GM10248 (cell line): ENCODE measurements at regions not wholly inside any gene's neighbourhood (a gene's known extent, or its start where the extent isn't known, plus 50 kb on each side); places are given as distances from the start of the nearest gene placed in this dataset.

Source experiments
- CTCF ChIA-PET: fragments of 300-600 bp; sonication (Branson Sonifier 250); formaldehyde crosslinking; extraction: SDS; loops from one replicate; lab custom pipeline; 2021; ENCODE audit warnings: antibody characterized with exemption; lab: Yijun Ruan, JAX
- POLR2A ChIA-PET: fragments of 350-650 bp; sonication (Branson Sonifier 250); formaldehyde crosslinking; extraction: SDS; loops from one replicate; lab custom pipeline; 2020; ENCODE audit warnings: antibody characterized with exemption; lab: Yijun Ruan, JAX
- DNase-seq: peaks from one replicate; pipeline ENCODE4 v3.0.0; 2012; ENCODE audit errors: extremely low spot score
- CTCF ChIP-seq: IDR thresholded peaks from 2 replicates; pipeline ENCODE4 v1.5.1; 2012; ENCODE audit warnings: mild to moderate bottlenecking, low read depth; ENCODE audit errors: extremely low read depth, missing control alignments, control extremely low read depth

- TF ChIP-seq CTCF: no peak
- ChIA-PET POLR2A (no interaction called here), CTCF (no interaction called here)
- no peak for DNase-seq
Measured at GRCh38 chrX:137198040-137198439, 164.2 kb upstream of the GPR101 start.

GRCh38 chrX:137195991-137196390, 162.2 kb upstream of the GPR101 start:
- DNase-seq: no peak
- TF ChIP-seq CTCF: no peak
- CTCF ChIA-PET: interaction anchor here (0.9 kb wide), 1 partner anchor 22 kb away, joined by 3 read pairs; no protein-coding TSS in a partner anchor
- POLR2A ChIA-PET: no interaction called here

GRCh38 chrX:137195296-137195695, 161.5 kb upstream of the GPR101 start:
- ChIA-PET CTCF (no interaction called here), POLR2A (no interaction called here)
- DNase-seq: no peak
- TF ChIP-seq CTCF: no peak

- peak; percentile 6 for DNase-seq
- ChIA-PET CTCF (interaction anchor here (0.9 to 2.1 kb wide), 5 partner anchors 11 to 27 kb away, joined by 3 to 5 read pairs (median 4); no protein-coding TSS in a partner anchor), POLR2A (no interaction called here)
- TF ChIP-seq CTCF: peak; percentile 32
Measured at GRCh38 chrX:137194164-137194563, 160.4 kb upstream of the GPR101 start.

- CTCF ChIA-PET: no interaction called here
- DNase-seq: no peak
- POLR2A ChIA-PET: no interaction called here
- TF ChIP-seq CTCF: no peak
Measured at GRCh38 chrX:137187540-137187939, 153.7 kb upstream of the GPR101 start.

- ChIA-PET POLR2A (no interaction called here), CTCF (no interaction called here)
- TF ChIP-seq CTCF: no peak
- DNase-seq: no peak
Measured at GRCh38 chrX:137178392-137178791, 144.6 kb upstream of the GPR101 start.

GRCh38 chrX:137172317-137172948, 138.6 kb upstream of the GPR101 start:
- DNase-seq: no peak
- POLR2A ChIA-PET: no interaction called here
- CTCF ChIA-PET: interaction anchor here (1.2 kb wide), 1 partner anchor 29 kb away, joined by 3 read pairs; no protein-coding TSS in a partner anchor
- TF ChIP-seq CTCF: no peak
